K562 (cell line): ENCODE measurements at regions not wholly inside any gene's neighbourhood (a gene's known extent, or its start where the extent isn't known, plus 50 kb on each side); places are given as distances from the start of the nearest gene placed in this dataset.

Source experiments
- DDX20 ChIP-seq: fragments of 450-650 bp; IDR thresholded peaks from 2 replicates; pipeline ENCODE4 v1.6.1; 2016; ENCODE audit warnings: missing genetic modification characterization, low read depth, mild to moderate bottlenecking, missing compliant biosample characterization, moderate library complexity
- RFX1 ChIP-seq: fragments of 450-650 bp; IDR thresholded peaks from 2 replicates; pipeline ENCODE4 v1.6.1; 2016; ENCODE audit warnings: mild to moderate bottlenecking, moderate library complexity
- TF ChIP-seq, protein P1 (sequence below), 3 experiments: IDR thresholded peaks in 2 of 3; conservative IDR thresholded peaks in 1 of 3; 2 replicates each; pipeline ENCODE4 v1.5.1; 2011 to 2012; ENCODE audit warnings: low read length in 3 of 3, mild to moderate bottlenecking in 3 of 3, control low read depth in 2 of 3, improper control_type of control experiment in 1 of 3, inconsistent platforms in 1 of 3, low read depth in 1 of 3, mixed read lengths in 1 of 3, moderate library complexity in 1 of 3; ENCODE audit not compliant: insufficient read depth in 2 of 3
- TF ChIP-seq, protein P2 (sequence below): fragments of 450-650 bp; formaldehyde crosslinking; IDR thresholded peaks from 2 replicates; pipeline ENCODE4 v1.4.0; 2020; ENCODE audit warnings: mild to moderate bottlenecking, moderate library complexity
- TF ChIP-seq, protein P3 (sequence below), 2 experiments: IDR thresholded peaks in 1 of 2; conservative IDR thresholded peaks in 1 of 2; 2 replicates each; pipeline ENCODE4 v1.6.1; 2016; ENCODE audit warnings: low read depth in 2 of 2, mild to moderate bottlenecking in 1 of 2, missing compliant biosample characterization in 1 of 2, missing genetic modification characterization in 1 of 2, moderate library complexity in 1 of 2

DNA sequence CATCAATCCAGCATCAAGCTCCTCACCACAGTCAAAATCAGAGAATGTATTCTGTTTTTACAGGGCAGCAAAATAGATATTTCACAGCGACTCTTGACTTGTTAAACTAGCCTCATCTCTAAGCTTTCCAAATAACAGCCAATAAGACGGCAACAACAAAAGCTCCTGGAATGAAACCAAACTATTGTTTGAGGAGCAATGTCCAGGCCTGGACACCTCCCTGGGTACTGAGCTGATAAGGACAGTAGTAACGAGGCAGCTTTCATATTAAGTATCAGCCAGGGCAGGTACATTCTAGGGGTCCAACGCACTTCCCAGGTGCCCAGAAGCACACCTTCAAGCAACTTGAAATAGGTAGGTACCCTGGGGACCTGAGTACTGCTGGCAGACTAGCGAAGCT is 260.3 kb downstream of the ENC1 start:
- TF ChIP-seq, protein P1, sequence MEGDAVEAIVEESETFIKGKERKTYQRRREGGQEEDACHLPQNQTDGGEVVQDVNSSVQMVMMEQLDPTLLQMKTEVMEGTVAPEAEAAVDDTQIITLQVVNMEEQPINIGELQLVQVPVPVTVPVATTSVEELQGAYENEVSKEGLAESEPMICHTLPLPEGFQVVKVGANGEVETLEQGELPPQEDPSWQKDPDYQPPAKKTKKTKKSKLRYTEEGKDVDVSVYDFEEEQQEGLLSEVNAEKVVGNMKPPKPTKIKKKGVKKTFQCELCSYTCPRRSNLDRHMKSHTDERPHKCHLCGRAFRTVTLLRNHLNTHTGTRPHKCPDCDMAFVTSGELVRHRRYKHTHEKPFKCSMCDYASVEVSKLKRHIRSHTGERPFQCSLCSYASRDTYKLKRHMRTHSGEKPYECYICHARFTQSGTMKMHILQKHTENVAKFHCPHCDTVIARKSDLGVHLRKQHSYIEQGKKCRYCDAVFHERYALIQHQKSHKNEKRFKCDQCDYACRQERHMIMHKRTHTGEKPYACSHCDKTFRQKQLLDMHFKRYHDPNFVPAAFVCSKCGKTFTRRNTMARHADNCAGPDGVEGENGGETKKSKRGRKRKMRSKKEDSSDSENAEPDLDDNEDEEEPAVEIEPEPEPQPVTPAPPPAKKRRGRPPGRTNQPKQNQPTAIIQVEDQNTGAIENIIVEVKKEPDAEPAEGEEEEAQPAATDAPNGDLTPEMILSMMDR (IDR thresholded peaks at IDR 0.05 in 2 of 3, conservative IDR thresholded peaks at IDR 0.05 in 1 of 3; ENCODE audit: insufficient read depth in 2 of 3, low read depth in 1 of 3, low read length in 3 of 3): no peak
- TF ChIP-seq RFX1 (no peak), DDX20 (tag) (no peak)
- TF ChIP-seq, protein P2, sequence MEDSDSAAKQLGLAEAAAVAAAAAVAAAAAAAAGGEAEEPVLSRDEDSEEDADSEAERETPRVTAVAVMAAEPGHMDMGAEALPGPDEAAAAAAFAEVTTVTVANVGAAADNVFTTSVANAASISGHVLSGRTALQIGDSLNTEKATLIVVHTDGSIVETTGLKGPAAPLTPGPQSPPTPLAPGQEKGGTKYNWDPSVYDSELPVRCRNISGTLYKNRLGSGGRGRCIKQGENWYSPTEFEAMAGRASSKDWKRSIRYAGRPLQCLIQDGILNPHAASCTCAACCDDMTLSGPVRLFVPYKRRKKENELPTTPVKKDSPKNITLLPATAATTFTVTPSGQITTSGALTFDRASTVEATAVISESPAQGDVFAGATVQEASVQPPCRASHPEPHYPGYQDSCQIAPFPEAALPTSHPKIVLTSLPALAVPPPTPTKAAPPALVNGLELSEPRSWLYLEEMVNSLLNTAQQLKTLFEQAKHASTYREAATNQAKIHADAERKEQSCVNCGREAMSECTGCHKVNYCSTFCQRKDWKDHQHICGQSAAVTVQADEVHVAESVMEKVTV (CRISPR knock-in tag): no peak
- TF ChIP-seq, protein P3, sequence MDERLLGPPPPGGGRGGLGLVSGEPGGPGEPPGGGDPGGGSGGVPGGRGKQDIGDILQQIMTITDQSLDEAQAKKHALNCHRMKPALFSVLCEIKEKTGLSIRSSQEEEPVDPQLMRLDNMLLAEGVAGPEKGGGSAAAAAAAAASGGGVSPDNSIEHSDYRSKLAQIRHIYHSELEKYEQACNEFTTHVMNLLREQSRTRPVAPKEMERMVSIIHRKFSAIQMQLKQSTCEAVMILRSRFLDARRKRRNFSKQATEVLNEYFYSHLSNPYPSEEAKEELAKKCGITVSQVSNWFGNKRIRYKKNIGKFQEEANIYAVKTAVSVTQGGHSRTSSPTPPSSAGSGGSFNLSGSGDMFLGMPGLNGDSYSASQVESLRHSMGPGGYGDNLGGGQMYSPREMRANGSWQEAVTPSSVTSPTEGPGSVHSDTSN (CRISPR knock-in tag; IDR thresholded peaks at IDR 0.05; ENCODE audit: low read depth): no peak
- TF ChIP-seq, protein P3 (tag; conservative IDR thresholded peaks at IDR 0.05; ENCODE audit: low read depth): no peak
